NCI-H2227 (cell line): ENCODE measurements at regions not wholly inside any gene's neighbourhood (a gene's known extent, or its start where the extent isn't known, plus 50 kb on each side); places are given as distances from the start of the nearest gene placed in this dataset.

Experiments used
- DNase-seq: peaks from one replicate; lab custom pipeline; 2025; ENCODE audit not compliant: unreplicated experiment; lab: John Stamatoyannopoulos, UW

GRCh38 chr14:56870336-56870735, 60.1 kb upstream of the OTX2 start:
- no peak for DNase-seq

DNA sequence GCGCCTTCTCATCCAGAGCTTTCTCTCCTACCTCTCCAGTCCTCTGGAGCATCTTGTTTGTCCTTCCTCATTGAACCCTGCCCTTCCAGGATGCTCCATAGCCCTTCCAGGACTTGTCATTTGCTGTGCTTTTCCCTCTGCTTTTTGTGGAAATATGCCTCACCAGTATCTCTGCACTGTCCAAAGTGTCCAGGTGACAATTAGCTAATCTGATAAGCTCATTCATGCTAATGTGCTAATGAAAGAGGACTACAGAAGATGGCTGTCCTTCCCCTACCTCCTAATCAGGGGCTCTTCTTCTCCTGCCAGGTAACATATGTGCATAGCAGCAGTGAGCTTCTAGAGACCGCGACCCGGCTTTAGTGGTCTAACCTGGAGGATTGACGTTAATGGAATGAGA, 58.4 kb upstream of the OTX2 start:
- DNase-seq: no peak

DNA sequence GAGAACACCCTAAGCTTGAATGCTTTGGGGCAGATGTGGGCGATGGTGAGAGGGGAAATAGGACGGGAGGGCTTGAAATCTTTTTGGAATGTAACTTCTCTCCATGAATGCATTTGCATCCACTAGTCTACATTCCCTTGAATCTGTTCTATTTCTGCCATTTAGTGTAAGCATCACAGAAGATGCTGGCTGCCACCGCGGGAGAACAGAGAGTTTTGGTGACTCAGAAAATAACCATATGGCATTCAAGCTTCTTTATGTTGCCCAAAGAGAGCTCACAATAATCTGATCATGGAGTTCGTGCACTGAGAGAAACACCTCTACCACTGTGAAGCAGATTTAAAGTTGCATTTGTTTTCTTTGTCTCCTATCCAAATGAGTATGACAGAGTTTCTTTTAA, 52.6 kb upstream of the OTX2 start:
- no peak for DNase-seq

GRCh38 chr14:56860441-56860840, 50.2 kb upstream of the OTX2 start:
- DNase-seq: no peak
